HK-2 (cell line): ENCODE measurements at regions not wholly inside any gene's neighbourhood (a gene's known extent, or its start where the extent isn't known, plus 50 kb on each side); places are given as distances from the start of the nearest gene placed in this dataset.
A peak's percentile ranks its signal among the peaks of the same experiment; 100 is the strongest.
"Not testable (repeated sequence)": the region's sequence is repeated elsewhere in the genome, so short reads cannot be mapped to it uniquely, and the experiment has no call there.

Experiments
- DNase-seq: peaks from one replicate; pipeline ENCODE4 v3.0.0-alpha.2; 2018; ENCODE audit not compliant: unreplicated experiment

- DNase-seq, result peak; percentile 53
These were observed 190.7 kb downstream of the CDCA7 start for GRCh38 chr2:173545364-173545763.

GRCh38 chr2:173547499-173547898, 192.8 kb downstream of the CDCA7 start:
- no peak for DNase-seq

GRCh38 chr2:173550143-173550542, 195.5 kb downstream of the CDCA7 start:
- DNase-seq, result no peak

GRCh38 chr2:173552531-173552930, 197.9 kb downstream of the CDCA7 start:
- DNase-seq, result no peak

GRCh38 chr2:173553593-173553992, 198.9 kb downstream of the CDCA7 start:
- no peak for DNase-seq

GRCh38 chr2:173555833-173556232, 201.2 kb downstream of the CDCA7 start:
- DNase-seq, result no peak

GRCh38 chr2:173556816-173557215, 202.1 kb downstream of the CDCA7 start:
- DNase-seq, result no peak

- no peak for DNase-seq
These were observed 202.8 kb downstream of the CDCA7 start for GRCh38 chr2:173557497-173557896.

- DNase-seq, result no peak
These were observed 212.8 kb downstream of the CDCA7 start for GRCh38 chr2:173567493-173567892.

GRCh38 chr2:173568054-173568453, 213.4 kb downstream of the CDCA7 start:
- DNase-seq, result peak; percentile 44

- DNase-seq, result no peak
These were observed 216.5 kb downstream of the CDCA7 start for GRCh38 chr2:173571021-173571821.

- DNase-seq, result no peak
These were observed 217.4 kb downstream of the CDCA7 start for GRCh38 chr2:173571887-173572680.

- DNase-seq, result no peak
These were observed 218.2 kb downstream of the CDCA7 start for GRCh38 chr2:173572848-173573247.

GRCh38 chr2:173573782-173574181, 219.1 kb downstream of the CDCA7 start:
- DNase-seq, result not testable (repeated sequence)

GRCh38 chr2:173574324-173575112, 219.8 kb downstream of the CDCA7 start:
- DNase-seq, result no peak

GRCh38 chr2:173578404-173579107, 223.9 kb downstream of the CDCA7 start:
- DNase-seq, result no peak

GRCh38 chr2:173580351-173580750, 225.7 kb downstream of the CDCA7 start:
- DNase-seq, result no peak

- no peak for DNase-seq
These were observed 226.3 kb downstream of the CDCA7 start for GRCh38 chr2:173580956-173581355.

- DNase-seq, result no peak
These were observed 228.5 kb downstream of the CDCA7 start for GRCh38 chr2:173583196-173583595.

GRCh38 chr2:173584000-173584399, 229.3 kb downstream of the CDCA7 start:
- no peak for DNase-seq

GRCh38 chr2:173584676-173585458, 230.2 kb downstream of the CDCA7 start:
- no peak for DNase-seq
